A549 (cell line): ENCODE measurements at regions not wholly inside any gene's neighbourhood (a gene's known extent, or its start where the extent isn't known, plus 50 kb on each side); places are given as distances from the start of the nearest gene placed in this dataset.
A peak's percentile ranks its signal among the peaks of the same experiment; 100 is the strongest.

Experiments used
- ATAC-seq, 2 experiments: fragments of 200-7000 bp in 1 of 2; fragments of >200 bp in 1 of 2; cut with Nextera tagmentation in 1 of 2; cut with Tn5 transposase in 1 of 2; 3 replicates each; pipeline versions ENCODE4 v1.8.0 to v1.9.1; 2018 to 2020; ENCODE audit warnings: mild to moderate bottlenecking in 1 of 2, moderate library complexity in 1 of 2
- CTCF ChIA-PET: fragments of 300-600 bp; sonication (Branson Sonifier 250); formaldehyde crosslinking; extraction: SDS; loops from one replicate; lab custom pipeline; 2021; ENCODE audit warnings: antibody characterized with exemption, inconsistent platforms; lab: Yijun Ruan, JAX
- POLR2A ChIA-PET: fragments of 350-600 bp; formaldehyde crosslinking; extraction: SDS; loops from one replicate; lab custom pipeline; 2021; ENCODE audit warnings: antibody characterized with exemption, inconsistent platforms; lab: Yijun Ruan, JAX
- DNase-seq, 2 experiments: peaks; one replicate each; pipeline versions ENCODE4 v3.0.0 to v3.0.0-alpha.2; 2011 to 2016; ENCODE audit warnings: low read depth in 1 of 2, low spot score in 1 of 2
- FAIRE-seq: peaks from 2 replicates; lab custom pipeline; 2011; peaks lifted over from hg19 to GRCh38; lab: Jason Lieb, UNC
- H3K27ac ChIP-seq, 2 experiments: fragments of >200 bp; sonication (Bioruptor Twin); formaldehyde crosslinking; 3 replicates each; pipeline ENCODE4 v1.5.1; 2016 to 2017
- H3K4me1 ChIP-seq: fragments of >200 bp; sonication (Bioruptor Twin); formaldehyde crosslinking; 3 replicates; pipeline ENCODE4 v1.6.1; 2016
- H3K4me2 ChIP-seq: fragments of >200 bp; sonication (Bioruptor Twin); formaldehyde crosslinking; 3 replicates; pipeline ENCODE4 v1.6.1; 2016
- H3K4me3 ChIP-seq: fragments of >200 bp; sonication (Bioruptor Twin); formaldehyde crosslinking; 3 replicates; pipeline ENCODE4 v1.5.1; 2016
- H3K9me3 ChIP-seq: fragments of >200 bp; sonication (Bioruptor Twin); formaldehyde crosslinking; 3 replicates; pipeline ENCODE4 v1.6.1; 2016
- ATOH8 ChIP-seq: fragments of 250-450 bp; sonication (Bioruptor Pico); IDR thresholded peaks from 2 replicates; pipeline ENCODE4 v1.5.0; 2020; ENCODE audit warnings: low read depth, mild to moderate bottlenecking, moderate library complexity
- BCL3 ChIP-seq: fragments of >200 bp; sonication (Bioruptor Twin); formaldehyde crosslinking; IDR thresholded peaks from 3 replicates; pipeline ENCODE4 v1.6.1; 2016
- CBX2 ChIP-seq: fragments of 200-600 bp; sonication (generic); IDR thresholded peaks from 2 replicates; pipeline ENCODE4 v1.6.1; 2016; ENCODE audit warnings: low read depth, mild to moderate bottlenecking, borderline replicate concordance
- ELK1 ChIP-seq: fragments of 150-350 bp; IDR thresholded peaks from 2 replicates; pipeline ENCODE4 v1.6.1; 2014; ENCODE audit warnings: low read depth, mild to moderate bottlenecking, low read length
- ESRRA ChIP-seq: fragments of 150-350 bp; IDR thresholded peaks from 2 replicates; pipeline ENCODE4 v1.6.1; 2014; ENCODE audit warnings: mild to moderate bottlenecking, low read length, borderline replicate concordance
- FOSL2 ChIP-seq, 2 experiments: fragments of 450-650 bp in 1 of 2; fragments of >200 bp in 1 of 2; sonication (Bioruptor Twin) in 1 of 2; formaldehyde crosslinking; IDR thresholded peaks; 2 replicates each; pipeline versions ENCODE4 v1.5.0 to v1.6.1; 2016 to 2020; ENCODE audit warnings: mild to moderate bottlenecking in 1 of 2, moderate library complexity in 1 of 2
- FOXS1 ChIP-seq: fragments of 250-450 bp; sonication (Bioruptor Pico); IDR thresholded peaks from 2 replicates; pipeline ENCODE4 v1.5.0; 2020; ENCODE audit warnings: mild to moderate bottlenecking, moderate library complexity
- HMGXB4 ChIP-seq: fragments of 250-450 bp; sonication (Bioruptor Pico); IDR thresholded peaks from 2 replicates; pipeline ENCODE4 v1.5.0; 2021; ENCODE audit warnings: mild to moderate bottlenecking, moderate library complexity, borderline replicate concordance
- HOXA7 ChIP-seq: fragments of 250-450 bp; sonication (Bioruptor Pico); IDR thresholded peaks from 2 replicates; pipeline ENCODE4 v1.5.0; 2020; ENCODE audit warnings: mild to moderate bottlenecking, moderate library complexity
- JUN ChIP-seq, 2 experiments: fragments of >200 bp; sonication (Bioruptor Twin); formaldehyde crosslinking; IDR thresholded peaks; 2 replicates in 1 of 2; 3 replicates in 1 of 2; pipeline ENCODE4 v1.6.1; 2016 to 2017
- JUNB ChIP-seq: fragments of >200 bp; sonication (Bioruptor Twin); formaldehyde crosslinking; IDR thresholded peaks from 2 replicates; pipeline ENCODE4 v1.6.1; 2016
- KDM1A ChIP-seq: fragments of 200-600 bp; sonication (generic); IDR thresholded peaks from 2 replicates; pipeline ENCODE4 v1.6.1; 2016; ENCODE audit warnings: low read depth, mild to moderate bottlenecking
- MAFK ChIP-seq: fragments of 450-650 bp; IDR thresholded peaks from 2 replicates; pipeline ENCODE4 v1.6.1; 2014; ENCODE audit not compliant: partially characterized antibody
- MAX ChIP-seq: IDR thresholded peaks from 2 replicates; pipeline ENCODE4 v1.6.1; 2012
- NPAS2 ChIP-seq: fragments of 250-450 bp; sonication (Bioruptor Pico); IDR thresholded peaks from 2 replicates; pipeline ENCODE4 v1.8.0; 2022; ENCODE audit warnings: mild to moderate bottlenecking, moderate library complexity, borderline replicate concordance
- POLR2AphosphoS2 ChIP-seq: conservative IDR thresholded peaks from 2 replicates; pipeline ENCODE4 v1.6.1; 2012; ENCODE audit warnings: low read length, improper control_type of control experiment, inconsistent platforms
- RARB ChIP-seq: fragments of 250-450 bp; sonication (Bioruptor Pico); IDR thresholded peaks from 2 replicates; pipeline ENCODE4 v1.8.0; 2021; ENCODE audit warnings: mild to moderate bottlenecking, moderate library complexity
- SMC3 ChIP-seq: fragments of >200 bp; sonication (Bioruptor Twin); formaldehyde crosslinking; IDR thresholded peaks from 3 replicates; pipeline ENCODE4 v1.6.1; 2018; ENCODE audit warnings: inconsistent platforms
- SREBF2 ChIP-seq: fragments of 450-650 bp; IDR thresholded peaks from 2 replicates; pipeline ENCODE4 v1.6.1; 2014; ENCODE audit warnings: mild to moderate bottlenecking, moderate library complexity
- USF2 ChIP-seq: fragments of 450-650 bp; IDR thresholded peaks from 2 replicates; pipeline ENCODE4 v1.6.1; 2014; ENCODE audit warnings: antibody characterized with exemption
- WGBS: methylation state at CpG from one replicate; pipeline ENCODE4 v1.1.6; 2017; ENCODE audit errors: missing lambda C conversion rate; 5-methylcytosine and 5-hydroxymethylcytosine counted together

- peak overlapping the region; percentile 34 for H3K4me2 ChIP-seq
These were observed 103.5 kb upstream of the SIRPG start for GRCh38 chr20:1761116-1761515.

GRCh38 chr20:1758765-1759164 is 101.2 kb upstream of the SIRPG start:
- POLR2A ChIA-PET = no interaction called here
- H3K4me1 ChIP-seq = peaks cover 11% of the 10 kb centered on the region
- no peak for ATAC-seq

More at GRCh38 chr20:1761116-1761515, 103.5 kb upstream of the SIRPG start:
- TF ChIP-seq ESRRA (no peak), JUN (IDR thresholded peaks at IDR 0.05) (no peak), HOXA7 (CRISPR knock-in tag) (no peak), FOSL2 (IDR thresholded peaks at IDR 0.05) (peak; percentile 52; the same call in 1 of the 2 replicates), FOSL2 (CRISPR knock-in tag; IDR thresholded peaks at IDR 0.05) (peak; percentile 67), ELK1 (no peak), FOXS1 (no peak), CBX2 (no peak), JUNB (peak; percentile 46; the same call in 1 of the 2 replicates)
- ChIA-PET CTCF (interaction anchor here (0.6 to 12.8 kb wide), 2 partner anchors 17 to 1166 kb away, joined by 3 to 179 read pairs; no protein-coding TSS in a partner anchor), POLR2A (no interaction called here)
- FAIRE-seq (peak; percentile 13), ATAC-seq (peak; percentile 60 to 65; a peak in 5 of 6 replicates), DNase-seq (peak; percentile 46 to 49)
- no peaks in the 10 kb centered on the region for H3K9me3 ChIP-seq
- 10% methylated on average over 5 of the region's 5 CpGs for WGBS
- H3K27ac ChIP-seq = 0 out of 6 replicates have a peak overlapping the region, but pooled peaks of 1 of the 2 experiments have one; percentile 13
- H3K4me1 ChIP-seq = peaks cover 11% of the 10 kb centered on the region
- no peak overlapping the region for H3K4me3 ChIP-seq

More at GRCh38 chr20:1758765-1759164, 101.2 kb upstream of the SIRPG start:
- no peak overlapping the region for H3K27ac ChIP-seq
- H3K4me3 ChIP-seq = no peak overlapping the region
- CTCF ChIA-PET = interaction anchor here (0.9 to 12.8 kb wide), 6 partner anchors 19 to 414 kb away, joined by 3 to 179 read pairs (median 7); no protein-coding TSS in a partner anchor
- H3K9me3 ChIP-seq = no peaks in the 10 kb centered on the region
- H3K4me2 ChIP-seq = no peak overlapping the region
- no peak for TF ChIP-seq JUNB
- TF ChIP-seq CBX2 = no peak
- no peak for TF ChIP-seq USF2
- no peak for TF ChIP-seq SMC3
- TF ChIP-seq HMGXB4 (CRISPR knock-in tag) = no peak
- no peak for TF ChIP-seq ESRRA
- TF ChIP-seq ATOH8 = no peak
- TF ChIP-seq FOSL2 (IDR thresholded peaks at IDR 0.05) = no peak
- no peak for TF ChIP-seq FOSL2 (CRISPR knock-in tag; IDR thresholded peaks at IDR 0.05)
- no peak for TF ChIP-seq MAX
- TF ChIP-seq BCL3 = no peak
- no peak for TF ChIP-seq RARB (CRISPR knock-in tag)
- no peak for TF ChIP-seq KDM1A
- no peak for TF ChIP-seq SREBF2
- TF ChIP-seq POLR2AphosphoS2 = no peak
- TF ChIP-seq NPAS2 (CRISPR knock-in tag) = no peak
- TF ChIP-seq MAFK = no peak
- DNase-seq = no peak
- FAIRE-seq = no peak
- WGBS = 50% methylated on average over 2 of the region's 2 CpGs
